Testis (tissue), 2 donors: ENCODE measurements at regions not wholly inside any gene's neighbourhood (a gene's known extent, or its start where the extent isn't known, plus 50 kb on each side); places are given as distances from the start of the nearest gene placed in this dataset.

ENCODE experiments used
- POLR2A ChIP-seq: fragments of 450-650 bp; IDR thresholded peaks from one replicate; pipeline ENCODE4 v1.6.1; 2017; ENCODE audit warnings: antibody characterized with exemption, mild to moderate bottlenecking, moderate library complexity
- TF ChIP-seq, protein P1 (sequence below), 3 experiments: fragments of 450-650 bp in 2 of 3; fragments of 200-600 bp in 1 of 3; sonication (generic) in 1 of 3; IDR thresholded peaks; one replicate each; pipeline ENCODE4 v1.5.1; 2016 to 2019; ENCODE audit warnings: antibody characterized with exemption in 3 of 3, mild to moderate bottlenecking in 2 of 3, moderate library complexity in 1 of 3

DNA sequence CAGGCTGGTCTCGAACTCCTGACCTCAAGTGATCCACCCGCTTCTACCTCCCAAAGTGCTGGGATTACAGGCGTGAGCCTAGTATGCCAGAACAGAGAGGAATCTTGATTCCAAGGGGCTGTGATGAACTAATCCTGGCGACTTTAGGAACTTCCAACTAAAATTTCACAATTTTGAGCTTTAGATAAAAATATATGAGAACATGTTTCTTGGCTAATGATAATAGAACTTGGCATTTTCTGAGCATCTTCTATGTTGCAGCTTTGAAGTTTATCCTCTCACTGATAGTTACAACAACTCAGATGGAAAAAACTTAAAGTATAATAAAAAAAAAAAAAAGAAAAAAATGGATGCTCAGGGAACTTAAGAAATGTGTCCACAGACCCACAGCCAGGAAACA lies 69.8 kb upstream of the WSCD1 start:
- TF ChIP-seq, protein P1, sequence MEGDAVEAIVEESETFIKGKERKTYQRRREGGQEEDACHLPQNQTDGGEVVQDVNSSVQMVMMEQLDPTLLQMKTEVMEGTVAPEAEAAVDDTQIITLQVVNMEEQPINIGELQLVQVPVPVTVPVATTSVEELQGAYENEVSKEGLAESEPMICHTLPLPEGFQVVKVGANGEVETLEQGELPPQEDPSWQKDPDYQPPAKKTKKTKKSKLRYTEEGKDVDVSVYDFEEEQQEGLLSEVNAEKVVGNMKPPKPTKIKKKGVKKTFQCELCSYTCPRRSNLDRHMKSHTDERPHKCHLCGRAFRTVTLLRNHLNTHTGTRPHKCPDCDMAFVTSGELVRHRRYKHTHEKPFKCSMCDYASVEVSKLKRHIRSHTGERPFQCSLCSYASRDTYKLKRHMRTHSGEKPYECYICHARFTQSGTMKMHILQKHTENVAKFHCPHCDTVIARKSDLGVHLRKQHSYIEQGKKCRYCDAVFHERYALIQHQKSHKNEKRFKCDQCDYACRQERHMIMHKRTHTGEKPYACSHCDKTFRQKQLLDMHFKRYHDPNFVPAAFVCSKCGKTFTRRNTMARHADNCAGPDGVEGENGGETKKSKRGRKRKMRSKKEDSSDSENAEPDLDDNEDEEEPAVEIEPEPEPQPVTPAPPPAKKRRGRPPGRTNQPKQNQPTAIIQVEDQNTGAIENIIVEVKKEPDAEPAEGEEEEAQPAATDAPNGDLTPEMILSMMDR (IDR thresholded peaks at IDR 0.05) = no peak
- no peak for TF ChIP-seq POLR2A
